Spleen (tissue), 11 donors: ENCODE measurements at regions not wholly inside any gene's neighbourhood (a gene's known extent, or its start where the extent isn't known, plus 50 kb on each side); places are given as distances from the start of the nearest gene placed in this dataset.

Experiments
- DNase-seq: peaks from one replicate; pipeline ENCODE4 v3.0.0-alpha.2; 2020
- H3K27ac ChIP-seq, 8 donors: fragments of 200-600 bp; sonication (generic) in 7 of 8; 1 replicate in 4 of 8; 2 replicates in 4 of 8; pipeline versions ENCODE4 v1.5.0 to v1.8.0; 2016 to 2021; ENCODE audit warnings: inconsistent platforms in 4 of 8, mild to moderate bottlenecking in 4 of 8, moderate library complexity in 1 of 8
- H3K27me3 ChIP-seq, 7 donors: fragments of 200-600 bp; sonication (generic) in 6 of 7; replicated peaks in 1 of 7; 1 replicate in 4 of 7; 2 replicates in 3 of 7; pipeline versions ENCODE4 v1.5.0 to v1.8.0; 2016 to 2021; ENCODE audit warnings: inconsistent platforms in 3 of 7, mild to moderate bottlenecking in 1 of 7
- H3K36me3 ChIP-seq, 6 donors: fragments of 200-600 bp; sonication (generic) in 5 of 6; 1 replicate in 4 of 6; 2 replicates in 2 of 6; pipeline versions ENCODE4 v1.5.0 to v1.8.0; 2016 to 2021; ENCODE audit warnings: inconsistent platforms in 2 of 6
- H3K4me1 ChIP-seq, 6 donors: fragments of 200-600 bp; sonication (generic) in 5 of 6; 1 replicate in 3 of 6; 2 replicates in 3 of 6; pipeline versions ENCODE4 v1.5.0 to v1.8.0; 2016 to 2021; ENCODE audit warnings: inconsistent platforms in 3 of 6
- H3K4me3 ChIP-seq, 8 donors: fragments of 200-600 bp; sonication (generic) in 7 of 8; 1 replicate in 4 of 8; 2 replicates in 4 of 8; pipeline versions ENCODE4 v1.5.0 to v1.8.0; 2016 to 2021; ENCODE audit warnings: inconsistent platforms in 4 of 8, mild to moderate bottlenecking in 4 of 8, moderate library complexity in 2 of 8
- H3K9me3 ChIP-seq, 8 donors: fragments of 200-600 bp; sonication (generic) in 7 of 8; 1 replicate in 4 of 8; 2 replicates in 4 of 8; pipeline versions ENCODE4 v1.5.0 to v1.8.0; 2016 to 2021; ENCODE audit warnings: inconsistent platforms in 4 of 8
- CTCF ChIP-seq, 11 experiments: fragments of 200-600 bp in 7 of 11; fragments of 450-650 bp in 4 of 11; sonication (generic) in 4 of 11; IDR thresholded peaks in 8 of 11; conservative IDR thresholded peaks in 3 of 11; 1 replicate in 7 of 11; 2 replicates in 4 of 11; pipeline versions ENCODE4 v1.4.0 to v1.8.0; 2016 to 2021; ENCODE audit warnings: antibody characterized with exemption in 11 of 11, inconsistent platforms in 4 of 11, mild to moderate bottlenecking in 1 of 11
- POLR2A ChIP-seq, 3 donors: fragments of 450-650 bp; IDR thresholded peaks; one replicate each; pipeline ENCODE4 v1.5.1; 2017; ENCODE audit warnings: antibody characterized with exemption in 3 of 3, mild to moderate bottlenecking in 1 of 3
- POLR2AphosphoS5 ChIP-seq, 3 donors: sonication (generic); formaldehyde crosslinking; IDR thresholded peaks; one replicate each; pipeline ENCODE4 v1.5.1; 2017; ENCODE audit warnings: antibody characterized with exemption in 3 of 3
- WGBS, 5 donors: extraction: QIAGEN DNeasy Blood & Tissue Kit in 3 of 5; methylation state at CpG; one replicate each; pipeline versions ENCODE4 v1.1.5 to v1.1.7; 2013 to 2018; 5-methylcytosine and 5-hydroxymethylcytosine counted together
- intact Hi-C: fragments of 100-400 bp; cut with DNase I; formaldehyde crosslinking; loops from one replicate; pipeline ENCODE4 v1.15.0; 2023; ENCODE audit warnings: low total_unique reads
- donor health status: healthy with polysubstance abuse.
- donor health status: DM: no; HTN: no; CAD: no; lungs with moderate emphysema.
- donor health status: DM: no; HTN: no; CAD: no.
- donor health status: Bipolar disorder and iron deficiency.
- donor health status: healthy.
- donor health status: DM: no; HTN: no; CAD: no.
- donor health status: DM: yes; HTN: yes; CAD: no.

- WGBS, 5 donors: 83 to 88% (median 84%) methylated on average over 6 of the region's 6 CpGs
- no peaks in the 10 kb centered on the region for H3K27me3 ChIP-seq
- no peaks in the 10 kb centered on the region for H3K9me3 ChIP-seq
- TF ChIP-seq POLR2A (IDR thresholded peaks at IDR 0.05) (no peak), CTCF (IDR thresholded peaks at IDR 0.05 in 8 of 11, conservative IDR thresholded peaks at IDR 0.05 in 3 of 11) (no peak), POLR2AphosphoS5 (IDR thresholded peaks at IDR 0.05) (no peak)
- no peak overlapping the region for H3K27ac ChIP-seq
- intact Hi-C loops: no loop called here
- DNase-seq: no peak
- no peaks in the 10 kb centered on the region for H3K4me1 ChIP-seq
- H3K36me3 ChIP-seq: no peaks in the 10 kb centered on the region
- H3K4me3 ChIP-seq: no peak overlapping the region
Observed at GRCh38 chr1:223029985-223030769, 112.9 kb downstream of the TLR5 start.

GRCh38 chr1:223030871-223031400 lies 112.1 kb downstream of the TLR5 start:
- Histone ChIP-seq H3K4me1 (no peaks in the 10 kb centered on the region), H3K36me3 (no peaks in the 10 kb centered on the region), H3K9me3 (no peaks in the 10 kb centered on the region), H3K27ac (no peak overlapping the region), H3K27me3 (no peaks in the 10 kb centered on the region), H3K4me3 (no peak overlapping the region)
- DNase-seq: no peak
- TF ChIP-seq POLR2A (IDR thresholded peaks at IDR 0.05): no peak
- 82 to 88% (median 85%) methylated on average over 8 of the region's 8 CpGs for WGBS, 5 donors
- intact Hi-C loops: no loop called here

- 77 to 89% (median 82%) methylated on average over 11 of the region's 11 CpGs for WGBS, 5 donors
- H3K9me3 ChIP-seq: no peaks in the 10 kb centered on the region
- no peak for DNase-seq
- H3K4me1 ChIP-seq: no peaks in the 10 kb centered on the region
- H3K36me3 ChIP-seq: no peaks in the 10 kb centered on the region
- TF ChIP-seq POLR2A (IDR thresholded peaks at IDR 0.05) (no peak), POLR2AphosphoS5 (IDR thresholded peaks at IDR 0.05) (no peak), CTCF (IDR thresholded peaks at IDR 0.05 in 8 of 11, conservative IDR thresholded peaks at IDR 0.05 in 3 of 11) (no peak)
- H3K27ac ChIP-seq: no peak overlapping the region
- intact Hi-C loops: no loop called here
- H3K4me3 ChIP-seq: no peak overlapping the region
- H3K27me3 ChIP-seq: no peaks in the 10 kb centered on the region
Observed at GRCh38 chr1:223031733-223032601, 111.1 kb downstream of the TLR5 start.

GRCh38 chr1:223033658-223034057 lies 109.4 kb downstream of the TLR5 start:
- no peaks in the 10 kb centered on the region for H3K9me3 ChIP-seq
- 56 to 61% (median 56%) methylated on average over 3 of the region's 3 CpGs for WGBS, 5 donors
- no peaks in the 10 kb centered on the region for H3K27me3 ChIP-seq
- TF ChIP-seq POLR2AphosphoS5 (IDR thresholded peaks at IDR 0.05) (no peak), POLR2A (IDR thresholded peaks at IDR 0.05) (no peak), CTCF (IDR thresholded peaks at IDR 0.05 in 8 of 11, conservative IDR thresholded peaks at IDR 0.05 in 3 of 11) (no peak)
- intact Hi-C loops: no loop called here
- H3K4me1 ChIP-seq: no peaks in the 10 kb centered on the region
- H3K36me3 ChIP-seq: no peaks in the 10 kb centered on the region
- no peak for DNase-seq
- no peak overlapping the region for H3K4me3 ChIP-seq
- no peak overlapping the region for H3K27ac ChIP-seq
